Heart left ventricle (tissue), 16 donors: ENCODE measurements at regions not wholly inside any gene's neighbourhood (a gene's known extent, or its start where the extent isn't known, plus 50 kb on each side); places are given as distances from the start of the nearest gene placed in this dataset.

Experiments used
- ATAC-seq, 4 donors: fragments of 200-7000 bp; cut with Tn5 transposase; one replicate each; pipeline ENCODE4 v1.9.1; 2020 to 2022; ENCODE audit warnings: moderate library complexity in 4 of 4, mild to moderate bottlenecking in 3 of 4, moderate number of reproducible peaks in 1 of 4
- DNase-seq, 5 donors: peaks; one replicate each; pipeline ENCODE4 v3.0.0-alpha.2; 2020
- H3K27ac ChIP-seq, 12 donors: fragments of 200-600 bp; sonication (generic) in 4 of 12; one replicate each; pipeline versions ENCODE4 v1.5.0 to v1.8.0; 2016 to 2022; ENCODE audit warnings: mild to moderate bottlenecking in 2 of 12
- H3K27me3 ChIP-seq, 9 donors: fragments of 200-600 bp; sonication (generic) in 2 of 9; one replicate each; pipeline versions ENCODE4 v1.5.1 to v1.8.0; 2016 to 2022; ENCODE audit warnings: mild to moderate bottlenecking in 3 of 9
- H3K36me3 ChIP-seq, 9 donors: fragments of 200-600 bp; sonication (generic) in 2 of 9; one replicate each; pipeline versions ENCODE4 v1.5.0 to v1.8.0; 2018 to 2022; ENCODE audit warnings: mild to moderate bottlenecking in 2 of 9
- H3K4me1 ChIP-seq, 12 donors: fragments of 200-600 bp; sonication (generic) in 4 of 12; one replicate each; pipeline versions ENCODE4 v1.5.0 to v1.8.0; 2016 to 2022; ENCODE audit warnings: mild to moderate bottlenecking in 3 of 12
- H3K4me3 ChIP-seq, 12 donors: fragments of 200-600 bp; sonication (generic) in 4 of 12; one replicate each; pipeline versions ENCODE4 v1.5.0 to v1.8.0; 2017 to 2022; ENCODE audit warnings: mild to moderate bottlenecking in 9 of 12, moderate library complexity in 4 of 12
- H3K9me3 ChIP-seq, 12 donors: fragments of 200-600 bp; sonication (generic) in 4 of 12; one replicate each; pipeline versions ENCODE4 v1.5.0 to v1.8.0; 2016 to 2022; ENCODE audit warnings: mild to moderate bottlenecking in 1 of 12
- CTCF ChIP-seq, 12 donors: fragments of 200-600 bp; sonication (generic) in 4 of 12; IDR thresholded peaks; one replicate each; pipeline versions ENCODE4 v1.5.0 to v1.8.0; 2018 to 2022; ENCODE audit warnings: antibody characterized with exemption in 12 of 12, mild to moderate bottlenecking in 5 of 12
- POLR2A ChIP-seq, 2 donors: fragments of 450-650 bp; IDR thresholded peaks; one replicate each; pipeline ENCODE4 v1.6.1; 2017; ENCODE audit warnings: antibody characterized with exemption in 2 of 2, mild to moderate bottlenecking in 2 of 2, moderate library complexity in 2 of 2
- WGBS, 4 donors: extraction: QIAGEN DNeasy Blood & Tissue Kit in 2 of 4; methylation state at CpG; one replicate each; pipeline versions ENCODE4 v1.1.5 to v1.1.7; 2013 to 2018; 5-methylcytosine and 5-hydroxymethylcytosine counted together
- intact Hi-C, 10 donors: fragments of 100-400 bp; cut with DNase I; formaldehyde crosslinking; loops; one replicate each; pipeline versions ENCODE4 v1.11.1 to v1.14.2; 2022
- donor health status: ischemic (EF 13 %, LVEDD 7.1; RV severe dilation, severe dysfunction).
- donor health status: healthy with polysubstance abuse.
- donor health status: DM: no; HTN: yes; CAD: no.
- donor health status: DM: no; HTN: no; CAD: no.
- donor health status: ischemic (EF 25% LVEDD 6.9; RV normal size, moderate dysfunction).
- donor health status: ischemic (EF 25% LVEDD 5.7; RV mildly dilated, moderate dysfunction).
- donor health status: healthy.
- donor health status: DM: yes; HTN: yes; CAD: no.
- donor health status: ischemic (EF 35%, LVEDD 5.7; RV mildly dilated, moderate dysfunction).
- donor health status: nonischemic (EF 11% LVEDD 7.7; RV severe dilation, severe dysfunction).
- donor health status: DM: yes; HTN: yes; CAD: no.
- donor health status: PGD.
- donor health status: ischemic (EF 29% LVEDD 5.4; RV normal size, mild dysfunction).
- donor health status: nonischemic (EF 23%, LVEDD 6.1; RV moderate dilation, normal function).

- DNase-seq (no peak), ATAC-seq (no peak)
- TF ChIP-seq POLR2A (IDR thresholded peaks at IDR 0.05) (no peak), CTCF (IDR thresholded peaks at IDR 0.05) (no peak)
- Histone ChIP-seq H3K9me3 (peaks cover 0 to 13% (median 0%) of the 10 kb centered on the region in 12 donors), H3K27me3 (no peaks in the 10 kb centered on the region), H3K36me3 (no peaks in the 10 kb centered on the region), H3K4me3 (no peak overlapping the region), H3K4me1 (no peaks in the 10 kb centered on the region), H3K27ac (no peak overlapping the region)
- intact Hi-C loops, result no loop called here
- 75 to 85% (median 79%) methylated on average over 1 of the region's 1 CpG for WGBS, 4 donors
These were observed 1142.3 kb downstream of the NXPH1 start for GRCh38 chr7:9575716-9576115.

- TF ChIP-seq POLR2A (IDR thresholded peaks at IDR 0.05) (no peak), CTCF (IDR thresholded peaks at IDR 0.05) (no peak)
- no peaks in the 10 kb centered on the region for H3K9me3 ChIP-seq
- no peaks in the 10 kb centered on the region for H3K4me1 ChIP-seq
- DNase-seq (no peak), ATAC-seq (no peak)
- H3K4me3 ChIP-seq, result no peak overlapping the region
- no peaks in the 10 kb centered on the region for H3K36me3 ChIP-seq
- intact Hi-C loops, result no loop called here
- no peaks in the 10 kb centered on the region for H3K27me3 ChIP-seq
- 28 to 71% (median 50%) methylated on average over 2 of the region's 2 CpGs for WGBS, 4 donors
- no peak overlapping the region for H3K27ac ChIP-seq
These were observed 1149.4 kb downstream of the NXPH1 start for GRCh38 chr7:9582824-9583223.

- Histone ChIP-seq H3K27me3 (no peaks in the 10 kb centered on the region), H3K9me3 (peaks cover 0 to 6% (median 0%) of the 10 kb centered on the region in 12 donors), H3K36me3 (no peaks in the 10 kb centered on the region), H3K4me1 (no peaks in the 10 kb centered on the region), H3K4me3 (no peak overlapping the region), H3K27ac (no peak overlapping the region)
- ATAC-seq, result no peak
- intact Hi-C loops, result no loop called here
- 77 to 81% (median 79%) methylated on average over 2 of the region's 2 CpGs for WGBS, 4 donors
- no peak for TF ChIP-seq POLR2A (IDR thresholded peaks at IDR 0.05)
- no peak for TF ChIP-seq CTCF (IDR thresholded peaks at IDR 0.05)
- DNase-seq, result no peak
These were observed 1165.0 kb downstream of the NXPH1 start for GRCh38 chr7:9598411-9598810.

- ATAC-seq, result no peak
- intact Hi-C loops, result no loop called here
- 77 to 83% (median 80%) methylated on average over 2 of the region's 2 CpGs for WGBS, 4 donors
These were observed 1167.6 kb downstream of the NXPH1 start for GRCh38 chr7:9600974-9601373.

More at GRCh38 chr7:9600974-9601373, 1167.6 kb downstream of the NXPH1 start:
- Histone ChIP-seq H3K4me1 (no peaks in the 10 kb centered on the region), H3K4me3 (no peak overlapping the region), H3K27ac (no peak overlapping the region), H3K27me3 (no peaks in the 10 kb centered on the region), H3K36me3 (no peaks in the 10 kb centered on the region), H3K9me3 (peaks cover 0 to 6% (median 0%) of the 10 kb centered on the region in 12 donors)
- DNase-seq, result no peak
- TF ChIP-seq CTCF (IDR thresholded peaks at IDR 0.05) (no peak), POLR2A (IDR thresholded peaks at IDR 0.05) (no peak)
